NOMO-1 treated with DMSO at 0.1 percent for 48 hours (cell line): ENCODE measurements at regions not wholly inside any gene's neighbourhood (a gene's known extent, or its start where the extent isn't known, plus 50 kb on each side); places are given as distances from the start of the nearest gene placed in this dataset.
"Not testable (repeated sequence)": the region's sequence is repeated elsewhere in the genome, so short reads cannot be mapped to it uniquely, and the experiment has no call there.

Experiments
- DNase-seq: peaks from one replicate; lab custom pipeline; 2025; ENCODE audit not compliant: unreplicated experiment; lab: John Stamatoyannopoulos, UW

GRCh38 chr4:53720776-53721175 is 129.5 kb upstream of the LNX1 start:
- DNase-seq: no peak

- peak; percentile 46 for DNase-seq
Measured at GRCh38 chr4:53717064-53717549, 125.8 kb upstream of the LNX1 start.

GRCh38 chr4:53716471-53717063 is 125.3 kb upstream of the LNX1 start:
- no peak for DNase-seq

- no peak for DNase-seq
Measured at GRCh38 chr4:53716011-53716410, 124.7 kb upstream of the LNX1 start.

- DNase-seq: no peak
Measured at GRCh38 chr4:53714236-53715140, 123.2 kb upstream of the LNX1 start.

DNA sequence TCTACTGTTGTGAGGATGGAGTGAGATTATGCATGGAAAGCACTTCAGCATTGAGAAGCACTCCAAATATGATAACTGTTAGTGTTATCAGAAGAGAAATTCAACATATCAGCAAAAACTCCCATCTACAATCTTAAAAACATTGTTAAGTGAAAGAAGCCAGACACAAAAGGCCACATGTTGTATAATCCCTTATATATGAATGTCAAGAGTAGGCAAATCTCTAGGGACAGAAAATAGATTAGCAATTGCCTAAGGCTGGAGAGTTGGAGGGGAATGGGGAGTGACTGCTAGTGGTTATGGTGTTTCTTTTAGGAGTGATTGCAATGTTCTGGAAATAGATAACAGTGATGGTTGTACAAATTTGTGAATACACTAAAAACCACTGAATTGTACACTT is 122.5 kb upstream of the LNX1 start:
- no peak for DNase-seq

- DNase-seq: no peak
Measured at GRCh38 chr4:53713296-53713695, 122.0 kb upstream of the LNX1 start.

DNA sequence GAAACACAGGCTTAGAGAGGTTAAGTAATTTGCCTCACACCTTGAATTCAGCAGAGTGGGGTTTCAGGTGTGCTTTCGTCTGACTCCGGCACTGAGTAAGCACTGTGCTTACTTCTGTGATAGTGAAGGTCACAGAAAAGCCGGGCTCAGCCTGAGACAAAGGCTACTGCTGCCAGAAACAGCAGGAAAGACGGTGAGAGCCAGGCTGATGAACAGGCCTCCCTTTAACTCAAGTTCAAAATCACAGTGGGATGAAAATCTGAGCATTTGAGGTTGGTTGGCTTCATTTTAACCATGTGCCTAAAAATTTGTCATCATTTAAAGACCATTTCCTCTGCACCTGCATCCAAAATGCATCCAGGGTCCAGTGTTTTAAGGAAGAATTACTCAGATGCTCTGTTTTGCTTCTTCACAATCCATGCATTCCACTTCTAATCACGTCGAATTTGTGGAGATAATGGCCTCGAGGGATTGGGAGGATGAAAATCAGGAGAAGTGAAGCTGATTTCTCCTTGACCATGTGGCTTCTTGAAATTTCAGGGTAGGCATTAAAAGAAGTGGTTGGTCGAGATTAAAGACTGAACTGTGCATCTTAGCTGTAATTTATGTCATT is 121.2 kb upstream of the LNX1 start:
- DNase-seq: no peak

DNA sequence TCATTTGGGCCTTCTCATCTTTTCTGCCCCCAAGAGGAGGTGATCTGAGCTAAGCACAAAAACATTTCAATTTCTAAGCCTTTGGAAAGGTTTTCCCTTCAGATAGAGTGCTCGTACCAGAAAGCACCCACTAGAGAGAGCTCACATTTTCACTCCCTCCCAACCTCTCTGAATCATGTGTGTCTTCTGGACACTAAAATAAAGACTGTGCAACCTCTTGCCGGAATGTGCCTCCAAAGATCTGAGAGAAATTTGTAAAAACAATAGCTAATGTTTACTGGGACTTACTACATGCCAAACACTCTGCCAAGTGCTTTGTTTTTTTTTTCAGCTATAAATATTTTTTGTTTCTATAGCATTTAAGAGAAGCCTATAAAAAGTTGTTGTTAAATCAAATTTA is 120.6 kb upstream of the LNX1 start:
- DNase-seq: no peak

GRCh38 chr4:53709693-53710092 is 118.4 kb upstream of the LNX1 start:
- no peak for DNase-seq

GRCh38 chr4:53707491-53707890 is 116.2 kb upstream of the LNX1 start:
- no peak for DNase-seq

- peak; percentile 24 for DNase-seq
Measured at GRCh38 chr4:53706422-53707032, 115.2 kb upstream of the LNX1 start.

GRCh38 chr4:53705972-53706371 is 114.7 kb upstream of the LNX1 start:
- DNase-seq: no peak

DNA sequence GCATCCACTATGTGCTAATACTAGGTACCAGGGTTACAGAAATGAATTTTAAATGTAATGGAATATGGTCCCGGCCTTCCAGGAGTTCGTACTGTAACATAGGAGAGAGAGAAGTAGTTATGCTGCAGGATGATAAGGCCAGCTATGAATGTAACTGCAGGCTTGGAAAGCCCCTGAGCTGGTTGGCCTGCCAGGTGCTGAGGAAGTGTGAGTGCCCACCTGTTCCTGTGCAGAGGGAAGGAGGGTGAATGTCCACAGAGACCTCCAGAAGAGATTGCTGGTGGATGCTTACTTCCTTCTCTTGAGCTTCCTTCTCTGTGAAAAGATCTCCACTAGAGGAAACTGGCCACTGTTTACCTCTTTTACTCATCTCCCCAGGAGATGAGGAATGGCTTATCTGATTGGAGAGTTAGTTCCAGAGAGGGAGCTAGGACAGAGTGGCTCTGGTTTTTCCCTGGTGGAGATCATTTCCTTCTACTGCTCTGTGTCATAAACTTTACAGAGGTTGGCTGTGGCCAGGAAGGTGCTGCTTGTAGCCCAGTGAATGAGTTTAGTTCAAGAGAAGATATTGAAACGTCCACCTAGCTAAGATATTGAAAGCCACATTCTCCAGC is 114.0 kb upstream of the LNX1 start:
- no peak for DNase-seq

- no peak for DNase-seq
Measured at GRCh38 chr4:53704329-53704728, 113.0 kb upstream of the LNX1 start.

DNA sequence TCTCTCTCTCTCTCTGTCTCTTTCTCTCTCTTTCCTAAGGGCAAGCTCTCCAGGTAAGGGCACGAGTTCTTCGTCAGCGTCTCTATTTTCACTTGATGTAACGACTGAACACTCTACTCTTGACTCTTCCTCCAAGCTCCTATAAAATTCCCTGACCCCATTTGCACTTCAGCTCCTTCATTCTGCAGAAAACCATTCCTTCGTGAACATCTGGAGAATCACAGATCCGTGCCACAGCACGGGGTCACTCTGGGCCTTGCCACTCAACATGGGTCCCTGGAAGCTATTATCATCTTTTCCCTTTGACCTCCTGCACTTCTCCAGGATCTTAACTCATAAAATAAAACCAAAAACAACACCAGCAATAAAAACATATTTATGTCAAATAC is 112.0 kb upstream of the LNX1 start:
- DNase-seq: no peak

DNA sequence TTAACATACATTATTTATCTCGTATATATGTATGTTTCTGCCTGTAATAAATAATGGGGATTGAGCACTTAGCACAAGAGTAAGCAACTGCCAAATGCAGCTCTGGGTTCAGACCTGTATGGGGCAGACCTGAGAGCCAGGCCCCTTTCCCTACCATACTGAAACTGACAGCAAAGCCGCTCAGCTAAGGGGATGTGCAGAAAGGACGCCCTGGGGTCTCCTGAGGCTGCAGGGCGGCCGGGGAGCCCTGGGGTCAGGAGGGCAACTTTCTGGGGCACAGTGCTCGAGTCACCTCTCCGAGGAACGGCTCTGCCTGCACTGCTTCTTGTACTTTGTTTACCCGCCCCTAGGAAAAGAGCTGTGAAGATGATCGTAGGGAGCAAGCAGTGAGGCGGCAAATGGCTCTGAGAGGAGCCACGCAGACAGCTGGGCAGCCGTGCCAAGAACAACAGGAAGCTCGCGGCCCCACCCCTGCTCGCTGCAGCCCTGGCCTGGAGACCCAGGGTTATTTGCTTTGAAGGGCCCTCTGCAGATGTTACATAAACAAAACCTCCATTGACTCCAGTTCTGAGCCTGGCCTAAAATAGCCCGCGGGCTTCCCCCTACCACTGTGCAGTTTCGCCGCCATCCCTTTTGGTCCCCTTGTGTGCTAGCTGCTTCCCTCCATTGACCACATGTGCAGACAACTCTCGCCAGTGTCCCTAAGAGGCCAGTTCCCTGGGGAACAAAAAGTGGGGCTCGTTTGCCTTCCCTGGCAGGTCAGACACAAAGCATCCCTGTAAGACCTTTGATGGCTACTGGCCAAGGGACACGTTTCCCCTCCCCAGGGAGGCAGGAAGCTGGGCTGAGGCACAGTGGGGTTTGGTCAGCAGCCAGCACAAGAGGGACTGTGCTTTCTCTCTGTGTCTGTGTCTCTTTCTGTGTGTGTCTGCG is 111.3 kb upstream of the LNX1 start:
- peak; percentile 41 for DNase-seq

GRCh38 chr4:53701260-53701659 is 110.0 kb upstream of the LNX1 start:
- DNase-seq: not testable (repeated sequence)

- DNase-seq: peak; percentile 44
Measured at GRCh38 chr4:53699310-53699709, 108.0 kb upstream of the LNX1 start.
